GM23338 (cell line): ENCODE measurements at regions not wholly inside any gene's neighbourhood (a gene's known extent, or its start where the extent isn't known, plus 50 kb on each side); places are given as distances from the start of the nearest gene placed in this dataset.
"Not testable (repeated sequence)": the region's sequence is repeated elsewhere in the genome, so short reads cannot be mapped to it uniquely, and the experiment has no call there.

Experiments
- ATAC-seq: fragments of 200-7000 bp; cut with Tn5 transposase; 3 replicates; pipeline ENCODE4 v1.9.1; 2020
- DNase-seq: peaks from one replicate; pipeline ENCODE4 v3.0.0-alpha.2; 2015; ENCODE audit warnings: low spot score
- H2AFZ ChIP-seq: fragments of 200-600 bp; sonication (generic); 2 replicates; pipeline ENCODE4 v1.8.0; 2016; ENCODE audit warnings: antibody characterized with exemption, mild to moderate bottlenecking, moderate library complexity
- H3F3A ChIP-seq: fragments of 200-600 bp; sonication (generic); replicated peaks from 2 replicates; pipeline ENCODE4 v1.8.0; 2017; ENCODE audit warnings: antibody characterized with exemption, mixed run types, low read depth
- H3K27ac ChIP-seq: fragments of 200-600 bp; sonication (generic); 2 replicates; pipeline ENCODE4 v1.6.1; 2016; ENCODE audit warnings: low read depth
- H3K27me3 ChIP-seq: fragments of 200-600 bp; sonication (generic); 2 replicates; pipeline ENCODE4 v1.8.0; 2016; ENCODE audit warnings: mild to moderate bottlenecking, mixed run types, moderate library complexity; ENCODE audit not compliant: insufficient read depth
- H3K36me3 ChIP-seq: fragments of 200-600 bp; sonication (generic); 2 replicates; pipeline ENCODE4 v1.8.0; 2016; ENCODE audit warnings: mild to moderate bottlenecking; ENCODE audit not compliant: insufficient read depth
- H3K4me1 ChIP-seq: fragments of 200-600 bp; sonication (generic); 2 replicates; pipeline ENCODE4 v1.8.0; 2016; ENCODE audit warnings: mild to moderate bottlenecking, moderate library complexity; ENCODE audit not compliant: insufficient read depth
- H3K4me2 ChIP-seq: fragments of 200-600 bp; sonication (generic); 2 replicates; pipeline ENCODE4 v1.7.1; 2017; ENCODE audit warnings: mixed run types
- H3K4me3 ChIP-seq: fragments of 200-600 bp; sonication (generic); 2 replicates; pipeline ENCODE4 v1.6.1; 2016; ENCODE audit warnings: mixed run types
- H3K79me2 ChIP-seq: fragments of 200-600 bp; sonication (generic); replicated peaks from 2 replicates; pipeline ENCODE4 v1.8.0; 2017; ENCODE audit warnings: mild to moderate bottlenecking; ENCODE audit not compliant: insufficient read depth
- H3K9me2 ChIP-seq: fragments of 200-600 bp; sonication (generic); 2 replicates; pipeline ENCODE4 v1.8.0; 2017; ENCODE audit not compliant: insufficient read depth
- H4K20me1 ChIP-seq: fragments of 200-600 bp; sonication (generic); replicated peaks from 2 replicates; pipeline ENCODE4 v1.8.0; 2017; ENCODE audit warnings: mild to moderate bottlenecking; ENCODE audit not compliant: insufficient read depth
- H3K27ac Mint-ChIP-seq: 2 replicates; pipeline ENCODE4 v1.8.0; 2020; ENCODE audit warnings: inconsistent platforms, mild to moderate bottlenecking, moderate library complexity, mixed read lengths
- H3K27me3 Mint-ChIP-seq: 3 replicates; pipeline ENCODE4 v1.8.0; 2022; ENCODE audit warnings: low read depth, mild to moderate bottlenecking, moderate library complexity, mixed read lengths, inconsistent platforms; ENCODE audit not compliant: insufficient read depth, poor library complexity
- H3K36me3 Mint-ChIP-seq: 3 replicates; pipeline ENCODE4 v1.8.0; 2021; ENCODE audit warnings: low read depth, mild to moderate bottlenecking, inconsistent platforms, moderate library complexity, mixed read lengths
- H3K4me1 Mint-ChIP-seq: 3 replicates; pipeline ENCODE4 v1.8.0; 2020; ENCODE audit warnings: mild to moderate bottlenecking, inconsistent platforms, mixed read lengths
- H3K4me3 Mint-ChIP-seq: 3 replicates; pipeline ENCODE4 v1.8.0; 2021; ENCODE audit warnings: moderate library complexity, mild to moderate bottlenecking, inconsistent platforms, mixed read lengths
- H3K9me3 Mint-ChIP-seq: 3 replicates; pipeline ENCODE4 v1.8.0; 2020; ENCODE audit warnings: moderate library complexity, mild to moderate bottlenecking, inconsistent platforms, mixed read lengths
- CREB1 ChIP-seq: fragments of 250-450 bp; sonication (Bioruptor Pico); IDR thresholded peaks from 2 replicates; pipeline ENCODE4 v1.5.0; 2020; ENCODE audit warnings: low read depth, mild to moderate bottlenecking, moderate library complexity
- CTCF ChIP-seq, 2 experiments: fragments of 200-600 bp in 1 of 2; sonication (generic) in 1 of 2; conservative IDR thresholded peaks; 2 replicates each; pipeline versions ENCODE4 v1.5.1 to v1.6.1; 2016 to 2017; ENCODE audit warnings: antibody characterized with exemption in 2 of 2, low read depth in 2 of 2, mild to moderate bottlenecking in 2 of 2, moderate library complexity in 1 of 2
- ETS1 ChIP-seq: IDR thresholded peaks from 2 replicates; pipeline ENCODE4 v1.6.1; 2016; ENCODE audit warnings: antibody characterized with exemption
- EZH2phosphoT487 ChIP-seq: fragments of 200-600 bp; sonication (generic); IDR thresholded peaks from one replicate; pipeline ENCODE4 v1.8.1; 2018; ENCODE audit warnings: antibody characterized with exemption; ENCODE audit not compliant: unreplicated experiment
- JUNB ChIP-seq: IDR thresholded peaks from one replicate; pipeline ENCODE4 v1.6.1; 2016; ENCODE audit warnings: antibody characterized with exemption; ENCODE audit not compliant: unreplicated experiment
- POLR2AphosphoS5 ChIP-seq: IDR thresholded peaks from 2 replicates; pipeline ENCODE4 v1.6.1; 2016; ENCODE audit warnings: antibody characterized with exemption, low read depth
- REST ChIP-seq: IDR thresholded peaks from one replicate; pipeline ENCODE4 v1.6.1; 2018; ENCODE audit warnings: antibody characterized with exemption; ENCODE audit not compliant: unreplicated experiment
- STAT1 ChIP-seq: IDR thresholded peaks from one replicate; pipeline ENCODE4 v1.6.1; 2016; ENCODE audit warnings: antibody characterized with exemption; ENCODE audit not compliant: unreplicated experiment
- ZNF114 ChIP-seq: fragments of 250-450 bp; sonication (Bioruptor Pico); IDR thresholded peaks from 2 replicates; pipeline ENCODE4 v1.5.0; 2020; ENCODE audit warnings: mild to moderate bottlenecking, moderate library complexity
- ZNF331 ChIP-seq: fragments of 250-450 bp; sonication (Bioruptor Pico); IDR thresholded peaks from 2 replicates; pipeline ENCODE4 v1.5.0; 2020; ENCODE audit warnings: low read depth, mild to moderate bottlenecking, moderate library complexity

GRCh38 chr12:89267404-89267803 is 84.9 kb downstream of the DUSP6 start (continued):
- TF ChIP-seq REST = no peak
- TF ChIP-seq POLR2AphosphoS5 = no peak
- no peak for TF ChIP-seq ZNF331 (CRISPR knock-in tag)
- no peak for TF ChIP-seq CREB1
- TF ChIP-seq CTCF (conservative IDR thresholded peaks at IDR 0.05; ENCODE audit: low read depth in 2 of 2) = no peak

- H2AFZ ChIP-seq, H3K9me3 Mint-ChIP-seq, H3K4me3 Mint-ChIP-seq, H3K79me2 ChIP-seq, H3K4me3 ChIP-seq, H3K4me2 ChIP-seq, H3K27me3 Mint-ChIP-seq, H4K20me1 ChIP-seq, DNase-seq, H3K36me3 Mint-ChIP-seq, H3K27me3 ChIP-seq, H3K4me1 Mint-ChIP-seq, H3K9me2 ChIP-seq, H3K27ac Mint-ChIP-seq, H3K4me1 ChIP-seq, ATAC-seq, H3K36me3 ChIP-seq, H3F3A ChIP-seq, H3K27ac ChIP-seq: not testable (repeated sequence)
Measured at GRCh38 chr12:89266574-89267188, 85.6 kb downstream of the DUSP6 start.

- Histone ChIP-seq H3K4me2 (no peak overlapping the region), H3K27ac (no peak overlapping the region), H3K27me3 (no peaks in the 10 kb centered on the region), H4K20me1 (no peaks in the 10 kb centered on the region), H3K4me1 (0 out of 2 replicates have a peak, but pooled peaks cover 6% of the 10 kb centered on the region), H3K79me2 (no peaks in the 10 kb centered on the region), H3F3A (no peaks in the 10 kb centered on the region), H3K36me3 (no peaks in the 10 kb centered on the region), H2AFZ (0 out of 2 replicates have a peak overlapping the region, but pooled peaks have one; percentile 11), H3K9me2 (peaks cover 1% of the 10 kb centered on the region), H3K4me3 (no peak overlapping the region)
- Mint-ChIP-seq H3K9me3 (no peaks in the 10 kb centered on the region), H3K27me3 (no peaks in the 10 kb centered on the region), H3K4me3 (no peak overlapping the region), H3K36me3 (no peaks in the 10 kb centered on the region), H3K4me1 (peaks cover 11% of the 10 kb centered on the region; the same call in 2 of the 3 replicates), H3K27ac (no peak overlapping the region)
- no peak for DNase-seq
- ATAC-seq = no peak
- TF ChIP-seq ZNF114 (no peak), JUNB (no peak), ETS1 (no peak), REST (no peak), STAT1 (no peak), CTCF (conservative IDR thresholded peaks at IDR 0.05; ENCODE audit: low read depth in 2 of 2) (no peak), EZH2phosphoT487 (no peak), ZNF331 (CRISPR knock-in tag) (no peak)
Measured at GRCh38 chr12:89264837-89265236, 87.5 kb downstream of the DUSP6 start.
